AG04450 (cell line): ENCODE measurements at regions not wholly inside any gene's neighbourhood (a gene's known extent, or its start where the extent isn't known, plus 50 kb on each side); places are given as distances from the start of the nearest gene placed in this dataset.

Experiments
- CTCF ChIA-PET: fragments of 300-600, 350-600 bp; formaldehyde crosslinking; extraction: SDS; loops from one replicate; lab custom pipeline; 2022; ENCODE audit warnings: antibody characterized with exemption, inconsistent platforms; lab: Charles Lee
- POLR2A ChIA-PET: fragments of 350-600 bp; formaldehyde crosslinking; extraction: SDS; loops from one replicate; lab custom pipeline; 2021; ENCODE audit warnings: antibody characterized with exemption, inconsistent platforms; lab: Yijun Ruan, JAX
- DNase-seq: peaks from one replicate; pipeline ENCODE4 v3.0.0-alpha.2; 2011; ENCODE audit warnings: low read depth, low spot score
- H3K27ac ChIP-seq: one replicate; pipeline ENCODE4 v1.5.1; 2012; ENCODE audit warnings: low read depth, low read length, control low read depth
- H3K27me3 ChIP-seq: one replicate; pipeline ENCODE4 v1.6.0; 2012; ENCODE audit warnings: low read length; ENCODE audit not compliant: control insufficient read depth, insufficient read depth
- H3K4me3 ChIP-seq: 2 replicates; pipeline ENCODE4 v1.5.1; 2011; ENCODE audit warnings: mild to moderate bottlenecking, low read depth, low read length, control low read depth
- H3K9me3 ChIP-seq: 2 replicates; pipeline ENCODE4 v1.5.1; 2012; ENCODE audit warnings: low read length; ENCODE audit not compliant: control insufficient read depth, insufficient read depth
- CTCF ChIP-seq: IDR thresholded peaks from 2 replicates; pipeline ENCODE4 v1.5.1; 2011; ENCODE audit warnings: low read depth, low read length, control low read depth, inconsistent platforms

DNA sequence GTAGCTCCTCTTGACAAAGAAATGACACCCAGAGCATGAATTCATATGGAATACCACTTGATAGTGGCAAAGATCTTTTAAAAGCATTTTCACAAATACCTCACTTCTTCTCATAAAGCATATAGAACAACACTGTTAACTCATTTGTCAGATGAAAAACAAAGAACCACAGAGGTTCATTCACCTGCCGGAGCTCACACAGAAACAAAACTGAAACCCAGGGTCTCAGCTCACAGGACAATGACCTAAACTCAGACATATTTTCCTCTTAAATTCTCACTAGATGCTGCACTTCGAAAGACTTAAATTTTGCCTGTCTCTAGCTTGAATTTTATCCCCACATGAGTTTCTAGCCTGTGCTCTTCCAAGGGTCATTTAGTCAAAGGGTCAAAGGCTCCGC, 339.0 kb downstream of the KCNN2 start:
- Histone ChIP-seq H3K27ac (no peak overlapping the region), H3K27me3 (no peaks in the 10 kb centered on the region), H3K9me3 (peaks cover 11% of the 10 kb centered on the region), H3K4me3 (no peak overlapping the region)
- TF ChIP-seq CTCF = no peak
- ChIA-PET CTCF (no interaction called here), POLR2A (no interaction called here)
- no peak for DNase-seq

DNA sequence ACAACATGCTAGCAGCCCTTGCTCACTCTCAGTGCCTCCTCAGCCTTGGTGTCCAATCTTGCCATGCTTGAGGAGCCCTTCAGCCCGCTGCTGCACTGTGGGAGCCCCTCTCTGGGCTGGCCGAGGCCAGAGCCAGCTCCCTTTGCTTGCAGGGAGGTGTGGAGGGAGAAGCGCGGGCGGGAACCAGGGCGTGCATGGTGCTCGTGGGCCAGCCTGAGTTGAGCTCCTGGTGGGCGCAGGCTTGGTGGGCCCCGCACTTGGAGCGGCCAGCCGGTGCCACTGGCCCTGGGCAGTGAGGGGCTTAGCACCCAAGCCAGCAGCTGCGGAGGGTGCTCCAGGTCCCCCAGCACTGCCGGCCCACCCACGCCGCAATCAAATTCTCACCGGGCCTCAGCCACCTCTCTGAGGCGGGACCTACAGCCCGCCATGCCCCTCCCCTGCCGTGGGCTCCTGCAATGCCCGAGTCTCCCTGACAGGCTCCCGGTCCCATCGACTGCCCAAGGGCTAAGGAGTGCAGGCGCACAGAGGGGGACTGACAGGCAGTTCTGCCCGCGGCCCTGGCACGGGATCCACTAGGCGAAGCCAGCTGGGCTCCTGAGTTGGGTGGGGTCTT, 333.5 kb downstream of the KCNN2 start:
- POLR2A ChIA-PET = no interaction called here
- CTCF ChIA-PET = no interaction called here
- DNase-seq = no peak
- no peak for TF ChIP-seq CTCF
- Histone ChIP-seq H3K27me3 (no peaks in the 10 kb centered on the region), H3K4me3 (no peak overlapping the region), H3K9me3 (peaks cover 9% of the 10 kb centered on the region), H3K27ac (no peak overlapping the region)

DNA sequence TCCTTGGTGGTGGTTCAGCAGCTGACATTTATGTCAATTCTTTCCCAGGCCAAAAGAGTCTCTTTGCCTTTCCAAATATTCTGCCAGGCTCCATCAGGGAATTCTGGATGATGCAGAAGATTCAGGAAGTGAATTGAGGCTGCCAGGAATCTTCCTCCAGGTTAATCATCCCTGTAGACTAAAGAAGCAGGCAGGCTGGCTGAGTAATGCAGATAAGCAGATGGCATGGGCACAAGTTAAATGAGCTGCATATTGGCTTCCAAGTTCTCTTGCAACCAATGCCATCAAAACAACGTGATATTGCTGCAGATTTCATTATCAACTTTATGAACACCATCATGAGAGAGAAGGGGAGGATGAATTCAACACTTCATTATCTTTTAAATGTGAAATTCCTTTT, 324.5 kb downstream of the KCNN2 start:
- ChIA-PET POLR2A (no interaction called here), CTCF (no interaction called here)
- no peak for TF ChIP-seq CTCF
- no peaks in the 10 kb centered on the region for H3K27me3 ChIP-seq
- DNase-seq = no peak
- no peak overlapping the region for H3K4me3 ChIP-seq
- H3K27ac ChIP-seq = no peak overlapping the region
- H3K9me3 ChIP-seq = peaks cover 3% of the 10 kb centered on the region; the same call in 1 of the 2 replicates

- Histone ChIP-seq H3K9me3 (peaks cover 5% of the 10 kb centered on the region; the same call in 1 of the 2 replicates), H3K4me3 (no peak overlapping the region), H3K27ac (no peak overlapping the region), H3K27me3 (no peaks in the 10 kb centered on the region)
- POLR2A ChIA-PET = no interaction called here
- CTCF ChIA-PET = no interaction called here
- DNase-seq = no peak
- no peak for TF ChIP-seq CTCF
Observed at GRCh38 chr5:114678778-114679177, 316.9 kb downstream of the KCNN2 start.

DNA sequence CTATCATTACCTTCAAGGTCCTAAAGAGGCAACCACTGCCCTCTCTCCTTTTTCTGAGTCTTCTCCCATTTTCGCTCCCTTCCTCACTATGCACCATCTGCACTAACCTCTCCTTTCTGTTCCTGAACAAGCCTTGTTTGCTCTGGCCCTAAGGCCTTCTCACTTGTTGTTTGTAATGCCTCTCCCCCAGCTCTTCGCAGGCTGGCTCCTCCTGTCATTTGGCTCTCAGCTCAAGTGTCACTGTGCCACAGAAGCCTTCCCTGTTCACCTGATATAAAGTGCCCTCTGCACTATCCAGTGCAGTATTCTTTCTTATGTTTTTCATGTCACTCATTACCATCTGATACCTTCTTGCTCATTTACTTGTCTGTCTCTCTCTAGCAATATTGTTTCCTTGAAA, 303.7 kb downstream of the KCNN2 start:
- POLR2A ChIA-PET = no interaction called here
- peaks cover 13% of the 10 kb centered on the region for H3K9me3 ChIP-seq
- H3K4me3 ChIP-seq = no peak overlapping the region
- H3K27ac ChIP-seq = no peak overlapping the region
- no peak for DNase-seq
- no peak for TF ChIP-seq CTCF
- CTCF ChIA-PET = no interaction called here
- no peaks in the 10 kb centered on the region for H3K27me3 ChIP-seq
